Right lobe of liver (tissue), 4 donors: ENCODE measurements at regions not wholly inside any gene's neighbourhood (a gene's known extent, or its start where the extent isn't known, plus 50 kb on each side); places are given as distances from the start of the nearest gene placed in this dataset.

Experiments used
- CTCF ChIP-seq, 4 donors: fragments of 200-600 bp in 3 of 4; fragments of 450-650 bp in 1 of 4; IDR thresholded peaks; one replicate each; pipeline versions ENCODE4 v1.5.1 to v1.8.0; 2016 to 2022; ENCODE audit warnings: antibody characterized with exemption in 4 of 4, mild to moderate bottlenecking in 2 of 4
- POLR2A ChIP-seq: fragments of 450-650 bp; IDR thresholded peaks from one replicate; pipeline ENCODE4 v1.6.1; 2017; ENCODE audit warnings: antibody characterized with exemption, mild to moderate bottlenecking
- donor health status: DM: no; HTN: no; CAD: no.
- donor health status: DM: no; HTN: no; CAD: no.
- donor health status: DM: no; HTN: yes; CAD: no.

DNA sequence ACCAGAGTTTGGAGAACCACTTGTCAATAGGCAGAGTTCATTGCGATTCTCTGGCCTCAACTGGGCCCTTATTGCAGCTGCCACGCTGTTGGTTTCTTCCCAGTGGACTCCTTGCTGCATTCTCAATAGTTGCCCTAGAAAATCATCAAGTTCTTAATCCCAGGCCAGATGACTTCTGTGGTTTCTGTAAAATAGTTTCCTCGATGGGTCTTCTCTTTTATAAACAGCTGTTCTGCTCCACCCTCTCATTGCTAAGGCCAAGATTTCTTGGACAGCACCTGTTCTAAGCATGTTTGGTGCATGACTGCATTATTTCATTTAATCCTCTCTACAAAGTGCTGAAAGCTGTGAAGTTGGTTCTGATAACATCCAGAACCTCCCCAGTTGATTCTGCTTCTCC lies 131.0 kb downstream of the BCL2L11 start:
- TF ChIP-seq CTCF (IDR thresholded peaks at IDR 0.05) (no peak), POLR2A (no peak)
